Hippocampal formation (tissue), 2 donors: ENCODE measurements at regions not wholly inside any gene's neighbourhood (a gene's known extent, or its start where the extent isn't known, plus 50 kb on each side); places are given as distances from the start of the nearest gene placed in this dataset.
A peak's percentile ranks its signal among the peaks of the same experiment; 100 is the strongest.
"Not testable (repeated sequence)": the region's sequence is repeated elsewhere in the genome, so short reads cannot be mapped to it uniquely, and the experiment has no call there.

Source experiments
- DNase-seq, 2 donors: peaks; one replicate each; lab custom pipeline; 2025; lab: John Stamatoyannopoulos, UW

GRCh38 chr20:50328996-50329898, 138.6 kb downstream of the CEBPB start:
- DNase-seq: no peak

GRCh38 chr20:50329981-50330503, 139.4 kb downstream of the CEBPB start:
- DNase-seq: no peak

GRCh38 chr20:50330504-50331313, 140.1 kb downstream of the CEBPB start:
- DNase-seq: no peak

- DNase-seq: no peak
These were observed 141.1 kb downstream of the CEBPB start for GRCh38 chr20:50331469-50332363.

DNA sequence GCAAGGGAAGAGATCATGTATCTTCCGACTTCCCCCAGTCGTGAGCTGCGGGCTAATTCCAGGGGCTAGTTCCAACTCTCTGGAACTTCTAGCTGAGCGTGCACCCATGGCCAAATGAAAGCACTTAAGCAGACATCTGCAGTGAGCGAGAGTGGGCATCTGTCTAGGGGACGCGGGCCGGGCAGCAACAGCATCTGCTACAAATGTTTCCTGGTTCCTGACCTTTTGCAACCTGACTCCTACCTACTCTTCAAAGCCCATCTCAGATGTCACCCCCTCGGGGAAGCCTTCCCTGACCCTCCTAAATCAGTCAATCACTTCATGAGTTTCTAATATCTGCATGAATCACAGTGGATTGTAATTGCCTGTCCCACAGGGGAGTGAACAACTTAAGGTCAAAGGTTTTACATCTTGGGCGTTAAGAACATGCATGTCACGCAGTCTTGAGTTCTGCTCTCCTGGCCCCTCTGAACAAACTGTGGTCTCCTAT, 141.9 kb downstream of the CEBPB start:
- DNase-seq: no peak

- DNase-seq: no peak
These were observed 142.6 kb downstream of the CEBPB start for GRCh38 chr20:50333131-50333670.

GRCh38 chr20:50333812-50334211, 143.2 kb downstream of the CEBPB start:
- DNase-seq: no peak

GRCh38 chr20:50334512-50334911, 143.9 kb downstream of the CEBPB start:
- not testable (repeated sequence) for DNase-seq

GRCh38 chr20:50335105-50335504, 144.5 kb downstream of the CEBPB start:
- peak in 1 of 2 donors; percentile 21 for DNase-seq

- no peak for DNase-seq
These were observed 145.2 kb downstream of the CEBPB start for GRCh38 chr20:50335866-50336265.

DNA sequence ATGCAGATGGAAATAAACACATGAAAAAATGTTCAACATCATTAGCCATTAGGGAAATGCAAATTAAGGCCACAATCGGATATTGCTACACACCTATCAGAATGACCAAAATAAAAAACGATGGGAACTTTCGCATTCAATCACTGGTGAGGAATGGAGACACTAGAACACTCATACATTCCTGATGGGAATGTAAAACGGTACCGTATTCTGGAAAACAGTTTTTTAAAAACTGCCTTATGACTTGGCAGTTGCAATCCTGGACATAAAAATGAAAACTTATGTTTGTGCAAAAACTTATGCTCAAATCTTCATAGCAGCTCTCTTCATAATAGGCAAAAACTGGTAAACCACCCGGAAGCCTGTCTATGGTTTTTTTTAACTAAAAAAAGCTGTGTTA, 146.0 kb downstream of the CEBPB start:
- no peak for DNase-seq

- DNase-seq: no peak
These were observed 147.2 kb downstream of the CEBPB start for GRCh38 chr20:50337521-50338466.

- DNase-seq: peak in 1 of 2 donors; percentile 37
These were observed 148.1 kb downstream of the CEBPB start for GRCh38 chr20:50338479-50339391.

DNA sequence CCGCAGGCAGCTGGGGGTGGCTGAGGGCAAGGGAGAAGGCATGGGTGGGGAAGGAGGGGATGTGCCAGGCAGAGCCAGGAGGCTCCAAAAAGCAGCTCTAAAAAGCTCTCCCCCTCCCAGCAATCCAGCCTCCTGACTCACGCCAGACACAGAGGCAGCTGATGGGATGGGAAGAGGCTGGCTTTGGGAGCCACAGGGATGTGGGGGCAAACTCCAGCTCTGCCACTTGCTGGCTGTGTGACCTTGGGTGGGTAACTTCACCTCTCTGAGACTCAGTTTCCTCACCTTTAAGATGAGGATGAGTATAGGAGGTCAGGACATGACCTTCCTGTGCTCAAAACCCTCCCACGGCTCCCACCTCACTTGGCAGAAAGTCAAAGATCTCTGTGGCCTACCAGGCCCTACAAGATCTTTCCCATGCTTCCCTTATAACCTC, 148.9 kb downstream of the CEBPB start:
- DNase-seq: no peak

GRCh38 chr20:50340541-50340940, 149.9 kb downstream of the CEBPB start:
- DNase-seq: no peak

DNA sequence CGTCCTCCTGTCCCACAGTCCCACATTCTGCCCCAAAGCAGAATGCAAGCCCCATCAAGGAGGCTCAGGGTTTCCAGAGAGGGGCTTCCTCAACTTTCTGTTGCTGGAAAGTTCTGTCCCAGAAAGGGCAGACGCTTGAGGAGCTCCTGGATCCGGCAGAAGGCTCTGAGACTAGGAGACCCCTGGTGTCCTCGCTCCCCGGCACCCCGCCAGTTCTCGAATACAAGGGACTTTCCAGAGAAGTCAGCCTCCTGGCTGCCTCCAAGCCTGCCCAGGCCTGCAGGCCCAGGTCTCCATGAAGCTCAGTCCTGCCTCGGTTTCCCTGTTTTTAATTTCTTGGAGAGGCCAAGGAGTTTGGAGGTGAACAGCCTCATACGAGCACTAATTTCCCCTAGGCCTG, 150.4 kb downstream of the CEBPB start:
- no peak for DNase-seq

GRCh38 chr20:50341880-50342637, 151.4 kb downstream of the CEBPB start:
- DNase-seq: no peak

- DNase-seq: no peak
These were observed 152.0 kb downstream of the CEBPB start for GRCh38 chr20:50342638-50343102.
